ACC112 (cell line): ENCODE measurements at regions not wholly inside any gene's neighbourhood (a gene's known extent, or its start where the extent isn't known, plus 50 kb on each side); places are given as distances from the start of the nearest gene placed in this dataset.
"Not testable (repeated sequence)": the region's sequence is repeated elsewhere in the genome, so short reads cannot be mapped to it uniquely, and the experiment has no call there.

Experiments used
- H2AFZ ChIP-seq: fragments of 200-600 bp; sonication (generic); one replicate; pipeline ENCODE4 v1.6.0; 2017; ENCODE audit warnings: antibody characterized with exemption, low read length; ENCODE audit not compliant: unreplicated experiment
- H3K27ac ChIP-seq: fragments of 200-600 bp; sonication (generic); 2 replicates; pipeline ENCODE4 v1.5.1; 2014; ENCODE audit warnings: low read depth, mild to moderate bottlenecking, antibody characterized with exemption, low read length, moderate library complexity
- H3K27me3 ChIP-seq: fragments of 200-600 bp; sonication (generic); 2 replicates; pipeline ENCODE4 v1.6.1; 2014; ENCODE audit warnings: mild to moderate bottlenecking, antibody characterized with exemption, low read length, moderate library complexity, mixed read lengths; ENCODE audit not compliant: insufficient read depth
- H3K36me3 ChIP-seq: fragments of 200-600 bp; sonication (generic); 2 replicates; pipeline ENCODE4 v1.6.1; 2016; ENCODE audit warnings: mild to moderate bottlenecking, antibody characterized with exemption, low read length, moderate library complexity, mixed read lengths; ENCODE audit not compliant: insufficient read depth
- H3K4me1 ChIP-seq: fragments of 200-600 bp; sonication (generic); one replicate; pipeline ENCODE4 v1.6.1; 2016; ENCODE audit warnings: low read length, mixed read lengths; ENCODE audit not compliant: insufficient read depth, unreplicated experiment, control insufficient read depth
- H3K4me3 ChIP-seq: fragments of 200-600 bp; sonication (generic); 2 replicates; pipeline ENCODE4 v1.5.1; 2014; ENCODE audit warnings: mild to moderate bottlenecking, low read depth, low read length
- H3K79me2 ChIP-seq: fragments of 200-600 bp; sonication (generic); one replicate; pipeline ENCODE4 v1.6.0; 2016; ENCODE audit warnings: low read length; ENCODE audit not compliant: control insufficient read depth, unreplicated experiment, insufficient read depth

- no peaks in the 10 kb centered on the region for H3K36me3 ChIP-seq
These were observed 1150.0 kb upstream of the POT1 start for GRCh38 chr7:126079581-126079980.

GRCh38 chr7:126079151-126079550, 1149.5 kb upstream of the POT1 start:
- Histone ChIP-seq H3K27ac (no peak overlapping the region), H3K27me3 (no peaks in the 10 kb centered on the region), H3K79me2 (no peaks in the 10 kb centered on the region), H3K36me3 (no peaks in the 10 kb centered on the region), H3K4me3 (no peak overlapping the region), H2AFZ (no peak overlapping the region), H3K4me1 (no peaks in the 10 kb centered on the region)

More at GRCh38 chr7:126079581-126079980, 1150.0 kb upstream of the POT1 start:
- H3K4me3 ChIP-seq: no peak overlapping the region
- no peak overlapping the region for H3K27ac ChIP-seq
- H3K27me3 ChIP-seq: no peaks in the 10 kb centered on the region
- no peak overlapping the region for H2AFZ ChIP-seq
- H3K79me2 ChIP-seq: no peaks in the 10 kb centered on the region
- H3K4me1 ChIP-seq: no peaks in the 10 kb centered on the region

- Histone ChIP-seq H3K36me3 (no peaks in the 10 kb centered on the region), H3K79me2 (no peaks in the 10 kb centered on the region), H3K27me3 (no peaks in the 10 kb centered on the region), H2AFZ (no peak overlapping the region), H3K4me3 (no peak overlapping the region), H3K4me1 (no peaks in the 10 kb centered on the region), H3K27ac (no peak overlapping the region)
These were observed 1136.1 kb upstream of the POT1 start for GRCh38 chr7:126065766-126066165.

GRCh38 chr7:126057979-126058378, 1128.4 kb upstream of the POT1 start:
- no peaks in the 10 kb centered on the region for H3K79me2 ChIP-seq
- no peak overlapping the region for H3K27ac ChIP-seq
- H2AFZ ChIP-seq: no peak overlapping the region
- no peaks in the 10 kb centered on the region for H3K4me1 ChIP-seq
- no peaks in the 10 kb centered on the region for H3K27me3 ChIP-seq
- no peaks in the 10 kb centered on the region for H3K36me3 ChIP-seq
- no peak overlapping the region for H3K4me3 ChIP-seq

- H2AFZ ChIP-seq, H3K79me2 ChIP-seq, H3K4me1 ChIP-seq, H3K27me3 ChIP-seq, H3K27ac ChIP-seq, H3K4me3 ChIP-seq, H3K36me3 ChIP-seq: not testable (repeated sequence)
These were observed 1127.0 kb upstream of the POT1 start for GRCh38 chr7:126056613-126057012.

GRCh38 chr7:126052229-126052628, 1122.6 kb upstream of the POT1 start:
- no peak overlapping the region for H2AFZ ChIP-seq
- no peak overlapping the region for H3K4me3 ChIP-seq
- H3K4me1 ChIP-seq: no peaks in the 10 kb centered on the region
- H3K27me3 ChIP-seq: no peaks in the 10 kb centered on the region
- H3K36me3 ChIP-seq: no peaks in the 10 kb centered on the region
- no peaks in the 10 kb centered on the region for H3K79me2 ChIP-seq
- no peak overlapping the region for H3K27ac ChIP-seq

GRCh38 chr7:126044662-126045061, 1115.0 kb upstream of the POT1 start:
- Histone ChIP-seq H3K79me2 (no peaks in the 10 kb centered on the region), H3K27ac (no peak overlapping the region), H3K4me1 (no peaks in the 10 kb centered on the region), H2AFZ (no peak overlapping the region), H3K36me3 (no peaks in the 10 kb centered on the region), H3K4me3 (no peak overlapping the region), H3K27me3 (no peaks in the 10 kb centered on the region)

- no peak overlapping the region for H3K4me3 ChIP-seq
- no peaks in the 10 kb centered on the region for H3K79me2 ChIP-seq
- H3K27me3 ChIP-seq: no peaks in the 10 kb centered on the region
- no peak overlapping the region for H2AFZ ChIP-seq
- H3K27ac ChIP-seq: no peak overlapping the region
- no peaks in the 10 kb centered on the region for H3K4me1 ChIP-seq
- no peaks in the 10 kb centered on the region for H3K36me3 ChIP-seq
These were observed 1111.8 kb upstream of the POT1 start for GRCh38 chr7:126041472-126041871.

- Histone ChIP-seq H3K4me1 (no peaks in the 10 kb centered on the region), H3K36me3 (no peaks in the 10 kb centered on the region), H2AFZ (no peak overlapping the region), H3K27ac (no peak overlapping the region), H3K27me3 (no peaks in the 10 kb centered on the region), H3K79me2 (no peaks in the 10 kb centered on the region), H3K4me3 (no peak overlapping the region)
These were observed 1110.8 kb upstream of the POT1 start for GRCh38 chr7:126040114-126041045.

GRCh38 chr7:126026421-126027088, 1096.9 kb upstream of the POT1 start:
- no peaks in the 10 kb centered on the region for H3K79me2 ChIP-seq
- no peak overlapping the region for H3K4me3 ChIP-seq
- no peaks in the 10 kb centered on the region for H3K27me3 ChIP-seq
- H3K36me3 ChIP-seq: no peaks in the 10 kb centered on the region
- no peak overlapping the region for H2AFZ ChIP-seq
- H3K27ac ChIP-seq: no peak overlapping the region
- H3K4me1 ChIP-seq: no peaks in the 10 kb centered on the region

- H3K4me3 ChIP-seq: no peak overlapping the region
- no peak overlapping the region for H2AFZ ChIP-seq
- no peaks in the 10 kb centered on the region for H3K27me3 ChIP-seq
- no peaks in the 10 kb centered on the region for H3K79me2 ChIP-seq
- H3K36me3 ChIP-seq: no peaks in the 10 kb centered on the region
- H3K4me1 ChIP-seq: no peaks in the 10 kb centered on the region
- no peak overlapping the region for H3K27ac ChIP-seq
These were observed 1092.8 kb upstream of the POT1 start for GRCh38 chr7:126022452-126022851.
